ENCODE measurements at regions not wholly inside any gene's neighbourhood (a gene's known extent, or its start where the extent isn't known, plus 50 kb on each side); places are given as distances from the start of the nearest gene placed in this dataset.

- H3K36me3 ChIP-seq: no peaks in the 10 kb centered on the region
- no peak for DNase-seq
Measured at GRCh38 chr5:109524555-109524954, 114.8 kb upstream of the PJA2 start.

GRCh38 chr5:109524026-109524425 is 114.3 kb upstream of the PJA2 start:
- Histone ChIP-seq H3K27me3 (no peaks in the 10 kb centered on the region), H3K9me3 (peaks cover 0 to 3% of the 10 kb centered on the region in 2 donors), H3K27ac (no peak overlapping the region), H3K36me3 (no peaks in the 10 kb centered on the region), H3K4me1 (no peaks in the 10 kb centered on the region), H3K4me3 (no peak overlapping the region)
- intact Hi-C loops (cut with DNase I): no loop called here
- no peak for DNase-seq
- no peak for ATAC-seq
- TF ChIP-seq CTCF (IDR thresholded peaks at IDR 0.05): no peak

More at GRCh38 chr5:109524555-109524954, 114.8 kb upstream of the PJA2 start:
- intact Hi-C loops (cut with DNase I): no loop called here
- TF ChIP-seq CTCF (IDR thresholded peaks at IDR 0.05): no peak
- H3K4me3 ChIP-seq: no peak overlapping the region
- no peaks in the 10 kb centered on the region for H3K27me3 ChIP-seq
- no peaks in the 10 kb centered on the region for H3K4me1 ChIP-seq
- H3K27ac ChIP-seq: no peak overlapping the region
- no peak for ATAC-seq
- H3K9me3 ChIP-seq: peaks cover 0 to 3% of the 10 kb centered on the region in 2 donors

GRCh38 chr5:109522404-109522803 is 112.6 kb upstream of the PJA2 start:
- Histone ChIP-seq H3K27me3 (no peaks in the 10 kb centered on the region), H3K27ac (no peak overlapping the region), H3K4me1 (no peaks in the 10 kb centered on the region), H3K4me3 (no peak overlapping the region), H3K9me3 (peaks cover 0 to 3% of the 10 kb centered on the region in 2 donors), H3K36me3 (no peaks in the 10 kb centered on the region)
- intact Hi-C loops (cut with DNase I): no loop called here
- no peak for DNase-seq
- no peak for ATAC-seq
- no peak for TF ChIP-seq CTCF (IDR thresholded peaks at IDR 0.05)

GRCh38 chr5:109519416-109519815 is 109.6 kb upstream of the PJA2 start:
- H3K4me3 ChIP-seq: no peak overlapping the region
- no peak for ATAC-seq
- H3K9me3 ChIP-seq: peaks cover 0 to 3% of the 10 kb centered on the region in 2 donors
- H3K4me1 ChIP-seq: no peaks in the 10 kb centered on the region
- H3K27me3 ChIP-seq: no peaks in the 10 kb centered on the region
- intact Hi-C loops (cut with DNase I): no loop called here
- no peaks in the 10 kb centered on the region for H3K36me3 ChIP-seq
- no peak overlapping the region for H3K27ac ChIP-seq
- no peak for DNase-seq
- TF ChIP-seq CTCF (IDR thresholded peaks at IDR 0.05): no peak

- Histone ChIP-seq H3K27me3 (no peaks in the 10 kb centered on the region), H3K36me3 (no peaks in the 10 kb centered on the region), H3K4me1 (no peaks in the 10 kb centered on the region), H3K27ac (no peak overlapping the region), H3K4me3 (no peak overlapping the region), H3K9me3 (peaks cover 0 to 3% of the 10 kb centered on the region in 2 donors)
- intact Hi-C loops (cut with DNase I): no loop called here
- DNase-seq (no peak), ATAC-seq (no peak)
- no peak for TF ChIP-seq CTCF (IDR thresholded peaks at IDR 0.05)
Measured at GRCh38 chr5:109516390-109516789, 106.6 kb upstream of the PJA2 start.
